Fibroblast of mammary gland (primary cell): ENCODE measurements at regions not wholly inside any gene's neighbourhood (a gene's known extent, or its start where the extent isn't known, plus 50 kb on each side); places are given as distances from the start of the nearest gene placed in this dataset.

Source experiments
- DNase-seq: peaks from one replicate; pipeline ENCODE4 v3.0.0-alpha.2; 2010; ENCODE audit warnings: low read depth
- H3K4me3 ChIP-seq: 2 replicates; pipeline ENCODE4 v1.5.1; 2011; ENCODE audit warnings: low read depth, mild to moderate bottlenecking, low read length, moderate library complexity; ENCODE audit not compliant: control insufficient read depth
- TF ChIP-seq, protein P1 (sequence below): conservative IDR thresholded peaks from 2 replicates; pipeline ENCODE4 v1.5.1; 2011; ENCODE audit warnings: low read depth, low read length, inconsistent platforms; ENCODE audit not compliant: control insufficient read depth, insufficient read depth

DNA sequence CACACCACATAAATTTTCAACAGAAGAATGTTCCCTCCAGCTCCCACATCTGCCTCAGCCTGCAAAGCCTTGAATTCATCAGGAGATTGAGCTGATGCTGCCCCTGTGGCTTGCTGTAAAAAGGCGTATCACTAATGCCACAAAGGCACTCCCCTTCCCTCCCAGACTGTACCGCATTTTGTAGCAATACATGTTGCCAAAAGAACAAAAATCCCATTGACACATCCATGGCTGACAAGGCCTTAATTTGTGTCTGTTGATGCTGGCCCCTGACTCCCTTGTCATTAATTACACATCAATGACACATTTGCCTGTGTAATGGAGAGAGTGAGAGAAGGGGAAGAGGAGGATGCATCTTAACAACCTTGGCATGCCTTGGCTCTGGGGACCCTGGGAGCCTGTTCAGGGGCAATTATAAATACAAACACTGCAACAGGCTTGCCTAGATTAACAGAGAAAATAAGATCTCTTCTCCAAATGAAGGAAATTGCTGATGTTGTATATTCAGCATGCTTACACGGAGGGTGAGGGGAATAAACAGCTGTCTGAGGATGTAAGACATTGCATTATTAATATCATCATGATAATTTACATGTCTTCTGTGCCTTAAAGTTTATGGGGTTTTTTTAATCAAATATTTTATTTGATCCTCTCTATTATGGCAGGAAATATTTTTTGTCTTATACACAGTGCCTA lies 264.0 kb downstream of the SUCLG1 start:
- DNase-seq: no peak
- TF ChIP-seq, protein P1, sequence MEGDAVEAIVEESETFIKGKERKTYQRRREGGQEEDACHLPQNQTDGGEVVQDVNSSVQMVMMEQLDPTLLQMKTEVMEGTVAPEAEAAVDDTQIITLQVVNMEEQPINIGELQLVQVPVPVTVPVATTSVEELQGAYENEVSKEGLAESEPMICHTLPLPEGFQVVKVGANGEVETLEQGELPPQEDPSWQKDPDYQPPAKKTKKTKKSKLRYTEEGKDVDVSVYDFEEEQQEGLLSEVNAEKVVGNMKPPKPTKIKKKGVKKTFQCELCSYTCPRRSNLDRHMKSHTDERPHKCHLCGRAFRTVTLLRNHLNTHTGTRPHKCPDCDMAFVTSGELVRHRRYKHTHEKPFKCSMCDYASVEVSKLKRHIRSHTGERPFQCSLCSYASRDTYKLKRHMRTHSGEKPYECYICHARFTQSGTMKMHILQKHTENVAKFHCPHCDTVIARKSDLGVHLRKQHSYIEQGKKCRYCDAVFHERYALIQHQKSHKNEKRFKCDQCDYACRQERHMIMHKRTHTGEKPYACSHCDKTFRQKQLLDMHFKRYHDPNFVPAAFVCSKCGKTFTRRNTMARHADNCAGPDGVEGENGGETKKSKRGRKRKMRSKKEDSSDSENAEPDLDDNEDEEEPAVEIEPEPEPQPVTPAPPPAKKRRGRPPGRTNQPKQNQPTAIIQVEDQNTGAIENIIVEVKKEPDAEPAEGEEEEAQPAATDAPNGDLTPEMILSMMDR: no peak
- H3K4me3 ChIP-seq: no peak overlapping the region

DNA sequence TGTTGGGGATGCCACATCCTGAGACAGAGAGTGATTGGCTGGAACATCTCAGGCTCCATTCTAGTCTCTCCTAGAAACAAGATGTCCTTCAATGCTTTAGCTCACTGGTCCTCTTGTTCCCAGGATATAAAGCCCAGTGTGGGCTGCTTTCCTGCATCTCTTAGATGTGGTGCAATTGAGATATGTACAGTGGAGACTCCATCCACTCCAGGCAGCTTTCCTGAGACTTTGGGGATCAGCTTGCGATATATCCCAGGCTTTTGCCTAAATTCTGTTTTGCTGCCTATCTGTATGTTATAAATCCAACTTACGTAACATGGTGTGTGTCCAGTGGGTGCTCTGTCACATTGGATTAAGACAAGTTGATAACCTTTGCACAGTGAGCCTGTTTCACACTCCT lies 264.9 kb downstream of the SUCLG1 start:
- no peak overlapping the region for H3K4me3 ChIP-seq
- DNase-seq: no peak
- TF ChIP-seq, protein P1: no peak

DNA sequence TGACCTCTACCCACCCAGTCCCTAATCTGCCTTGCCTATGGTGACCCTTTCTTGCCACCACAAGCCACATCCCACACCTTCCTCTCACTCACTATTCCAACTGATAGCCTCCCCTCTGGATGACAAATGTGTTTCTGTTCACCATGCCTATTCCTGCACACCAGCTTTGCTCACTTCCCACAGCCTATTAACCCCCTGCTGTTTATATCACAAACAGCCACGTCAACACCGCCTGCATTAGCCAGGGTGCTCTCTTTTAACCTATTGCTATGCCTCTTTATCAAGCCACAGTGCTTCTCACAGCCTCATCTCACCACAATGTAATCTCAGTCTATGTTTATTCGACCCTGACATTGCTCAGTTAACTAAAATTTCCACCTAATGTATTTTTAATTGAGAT lies 271.8 kb downstream of the SUCLG1 start:
- TF ChIP-seq, protein P1: no peak
- no peak for DNase-seq
- H3K4me3 ChIP-seq: no peak overlapping the region

DNA sequence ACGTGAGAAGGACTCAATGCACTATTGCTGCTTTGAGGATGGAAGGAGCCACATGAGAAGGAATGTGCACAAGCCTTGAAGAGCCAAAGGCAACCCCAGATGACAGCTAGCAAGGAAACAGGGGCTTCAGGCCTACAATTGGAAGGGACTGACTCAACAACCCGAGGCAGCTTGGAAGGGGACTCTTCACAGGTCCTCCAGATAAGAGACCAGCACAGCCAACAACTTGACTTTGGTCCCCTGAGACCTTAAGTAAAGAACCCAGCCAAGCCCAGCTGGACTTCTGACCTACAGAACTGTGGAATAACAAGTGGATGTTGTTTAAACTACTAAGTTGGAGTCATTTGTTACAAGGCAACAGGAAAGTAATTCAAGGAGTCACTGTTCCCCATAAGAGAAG lies 277.2 kb downstream of the SUCLG1 start:
- no peak for DNase-seq
- TF ChIP-seq, protein P1: no peak

DNA sequence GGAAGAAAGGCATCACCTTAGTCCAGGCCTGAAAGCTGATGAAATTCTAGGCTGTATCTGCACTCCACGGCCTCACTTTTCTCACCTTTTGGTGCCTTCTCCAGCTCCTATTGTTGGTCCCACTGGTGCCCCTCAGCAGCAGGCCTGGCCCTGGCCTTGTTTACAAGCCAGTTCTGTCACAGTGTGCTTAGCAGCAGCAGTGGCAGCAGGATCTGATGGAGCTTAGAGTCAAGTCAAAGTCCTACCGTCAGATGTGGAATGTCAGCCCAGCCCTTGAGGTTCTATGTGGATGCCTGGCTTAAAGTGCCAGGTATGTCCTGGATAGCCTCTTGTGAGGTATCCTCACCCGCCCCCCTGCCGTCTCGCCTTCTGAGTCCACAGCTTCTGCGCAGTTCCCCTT lies 281.3 kb downstream of the SUCLG1 start:
- TF ChIP-seq, protein P1: no peak

More for the DNA sequence above, 277.2 kb downstream of the SUCLG1 start:
- H3K4me3 ChIP-seq: no peak overlapping the region

DNA sequence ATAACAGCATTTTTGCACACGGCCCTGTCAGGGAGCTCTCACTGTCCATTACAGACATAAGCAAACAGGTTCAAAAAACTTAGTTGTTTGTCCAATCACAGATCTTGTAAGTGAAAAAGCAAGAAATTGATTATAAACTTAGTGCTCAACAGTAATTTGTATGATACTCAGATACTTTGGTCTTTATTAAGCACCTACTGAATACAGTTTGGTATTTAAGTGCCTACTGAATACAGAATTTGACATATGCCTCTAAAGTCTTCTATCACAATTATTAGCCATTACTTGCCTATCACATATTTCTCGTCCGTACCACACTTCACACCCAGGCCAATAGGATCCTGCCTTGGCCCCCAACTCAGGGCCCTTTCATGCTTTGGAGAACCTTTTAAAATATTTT lies 283.1 kb downstream of the SUCLG1 start:
- TF ChIP-seq, protein P1: no peak
- no peak overlapping the region for H3K4me3 ChIP-seq
- DNase-seq: no peak

More for the DNA sequence above, 281.3 kb downstream of the SUCLG1 start:
- no peak overlapping the region for H3K4me3 ChIP-seq
- DNase-seq: no peak
